HCT116 (cell line): ENCODE measurements at regions not wholly inside any gene's neighbourhood (a gene's known extent, or its start where the extent isn't known, plus 50 kb on each side); places are given as distances from the start of the nearest gene placed in this dataset.

Experiments used
- CTCF ChIP-seq, 3 experiments: fragments of 200-600 bp in 1 of 3; sonication (generic) in 1 of 3; IDR thresholded peaks in 2 of 3; conservative IDR thresholded peaks in 1 of 3; 2 replicates each; pipeline ENCODE4 v1.5.1; 2012 to 2017; ENCODE audit warnings: low read depth in 2 of 3, low read length in 2 of 3, antibody characterized with exemption in 1 of 3, borderline replicate concordance in 1 of 3, control low read depth in 1 of 3, mild to moderate bottlenecking in 1 of 3, mixed read lengths in 1 of 3, mixed run types in 1 of 3, moderate library complexity in 1 of 3; ENCODE audit not compliant: insufficient read depth in 1 of 3
- EZH2 ChIP-seq: fragments of 200-600 bp; sonication (generic); IDR thresholded peaks from 2 replicates; pipeline ENCODE4 v1.6.1; 2017; ENCODE audit warnings: antibody characterized with exemption, mixed run types
- POLR2AphosphoS5 ChIP-seq: IDR thresholded peaks from 2 replicates; pipeline ENCODE4 v1.6.1; 2011; ENCODE audit warnings: mild to moderate bottlenecking, low read depth, low read length, moderate library complexity
- SIN3A ChIP-seq: IDR thresholded peaks from 2 replicates; pipeline ENCODE4 v1.6.1; 2012; ENCODE audit warnings: low read depth
- YY1 ChIP-seq: IDR thresholded peaks from 2 replicates; pipeline ENCODE4 v1.6.1; 2011; ENCODE audit warnings: low read length, low read depth, moderate library complexity, mild to moderate bottlenecking; ENCODE audit not compliant: insufficient replicate concordance; ENCODE audit errors: extremely low read depth

GRCh38 chr4:145346081-145346480 is 135.6 kb upstream of the SMAD1 start:
- TF ChIP-seq YY1 (no peak), CTCF (IDR thresholded peaks at IDR 0.05 in 2 of 3, conservative IDR thresholded peaks at IDR 0.05 in 1 of 3; ENCODE audit: borderline replicate concordance in 1 of 3, insufficient read depth in 1 of 3, low read depth in 2 of 3, low read length in 2 of 3) (no peak), POLR2AphosphoS5 (no peak), SIN3A (no peak), EZH2 (no peak)
